ENCODE measurements at regions not wholly inside any gene's neighbourhood (a gene's known extent, or its start where the extent isn't known, plus 50 kb on each side); places are given as distances from the start of the nearest gene placed in this dataset.

GRCh38 chr15:72925661-72926060 lies 126.6 kb upstream of the NEO1 start:
- no peak for DNase-seq (ENCODE audit: low read depth in 4 of 4, low spot score in 3 of 4)

GRCh38 chr15:72923289-72923688 lies 129.0 kb upstream of the NEO1 start:
- no peak for DNase-seq (ENCODE audit: low read depth in 4 of 4, low spot score in 3 of 4)

GRCh38 chr15:72920551-72920950 lies 131.7 kb upstream of the NEO1 start:
- no peak for DNase-seq (ENCODE audit: low read depth in 4 of 4, low spot score in 3 of 4)

- no peak for DNase-seq (ENCODE audit: low read depth in 4 of 4, low spot score in 3 of 4)
Observed at GRCh38 chr15:72919936-72920465, 132.3 kb upstream of the NEO1 start.

GRCh38 chr15:72916897-72917296 lies 133.3 kb upstream of the ADPGK start:
- DNase-seq (ENCODE audit: low read depth in 4 of 4, low spot score in 3 of 4), result no peak

GRCh38 chr15:72916378-72916777 lies 132.8 kb upstream of the ADPGK start:
- DNase-seq (ENCODE audit: low read depth in 4 of 4, low spot score in 3 of 4), result no peak

- DNase-seq (ENCODE audit: low read depth in 4 of 4, low spot score in 3 of 4), result no peak
Observed at GRCh38 chr15:72915843-72916242, 132.3 kb upstream of the ADPGK start.

- no peak for DNase-seq (ENCODE audit: low read depth in 4 of 4, low spot score in 3 of 4)
Observed at GRCh38 chr15:72912996-72913395, 129.4 kb upstream of the ADPGK start.

- no peak for DNase-seq (ENCODE audit: low read depth in 4 of 4, low spot score in 3 of 4)
Observed at GRCh38 chr15:72912121-72912520, 128.6 kb upstream of the ADPGK start.

- no peak for DNase-seq (ENCODE audit: low read depth in 4 of 4, low spot score in 3 of 4)
Observed at GRCh38 chr15:72911626-72912025, 128.1 kb upstream of the ADPGK start.

- DNase-seq (ENCODE audit: low read depth in 4 of 4, low spot score in 3 of 4), result no peak
Observed at GRCh38 chr15:72908713-72909112, 125.2 kb upstream of the ADPGK start.

GRCh38 chr15:72907733-72908132 lies 124.2 kb upstream of the ADPGK start:
- peak in 3 of 4 donors; percentile 12 to 26 (median 19) for DNase-seq (ENCODE audit: low read depth in 4 of 4, low spot score in 3 of 4)

GRCh38 chr15:72902919-72903260 lies 119.3 kb upstream of the ADPGK start:
- DNase-seq (ENCODE audit: low read depth in 4 of 4, low spot score in 3 of 4), result no peak

GRCh38 chr15:72902245-72902918 lies 118.8 kb upstream of the ADPGK start:
- peak; percentile 14 to 35 (median 26) for DNase-seq (ENCODE audit: low read depth in 4 of 4, low spot score in 3 of 4)

- DNase-seq (ENCODE audit: low read depth in 4 of 4, low spot score in 3 of 4), result no peak
Observed at GRCh38 chr15:72892986-72893385, 109.4 kb upstream of the ADPGK start.

GRCh38 chr15:72890043-72890442 lies 106.5 kb upstream of the ADPGK start:
- no peak for DNase-seq (ENCODE audit: low read depth in 4 of 4, low spot score in 3 of 4)

GRCh38 chr15:72889545-72889944 lies 106.0 kb upstream of the ADPGK start:
- DNase-seq (ENCODE audit: low read depth in 4 of 4, low spot score in 3 of 4), result no peak

GRCh38 chr15:72888811-72889210 lies 105.3 kb upstream of the ADPGK start:
- DNase-seq (ENCODE audit: low read depth in 4 of 4, low spot score in 3 of 4), result no peak

- DNase-seq (ENCODE audit: low read depth in 4 of 4, low spot score in 3 of 4), result no peak
Observed at GRCh38 chr15:72888211-72888610, 104.7 kb upstream of the ADPGK start.

GRCh38 chr15:72887376-72887775 lies 103.8 kb upstream of the ADPGK start:
- no peak for DNase-seq (ENCODE audit: low read depth in 4 of 4, low spot score in 3 of 4)

- DNase-seq (ENCODE audit: low read depth in 4 of 4, low spot score in 3 of 4), result no peak
Observed at GRCh38 chr15:72884311-72884710, 100.8 kb upstream of the ADPGK start.

- peak in 1 of 4 donors; percentile 36 for DNase-seq (ENCODE audit: low read depth in 4 of 4, low spot score in 3 of 4)
Observed at GRCh38 chr15:72873379-72874233, 90.0 kb upstream of the ADPGK start.
